Colonic mucosa (tissue), 4 donors: ENCODE measurements at regions not wholly inside any gene's neighbourhood (a gene's known extent, or its start where the extent isn't known, plus 50 kb on each side); places are given as distances from the start of the nearest gene placed in this dataset.

ENCODE experiments used
- DNase-seq: peaks from one replicate; pipeline ENCODE4 v3.0.0-alpha.2; 2020
- H3K27ac ChIP-seq: fragments of 200-600 bp; one replicate; pipeline ENCODE4 v1.8.0; 2021
- H3K27me3 ChIP-seq: fragments of 200-600 bp; one replicate; pipeline ENCODE4 v1.8.0; 2021
- H3K36me3 ChIP-seq: fragments of 200-600 bp; one replicate; pipeline ENCODE4 v1.8.0; 2021
- H3K4me1 ChIP-seq: fragments of 200-600 bp; one replicate; pipeline ENCODE4 v1.8.0; 2021; ENCODE audit warnings: mild to moderate bottlenecking
- H3K4me3 ChIP-seq: fragments of 200-600 bp; one replicate; pipeline ENCODE4 v1.8.0; 2021
- H3K9ac ChIP-seq, 2 donors: one replicate each; pipeline ENCODE4 v1.7.0; 2013; ENCODE audit warnings: control low read depth in 2 of 2, low read depth in 2 of 2, low read length in 2 of 2
- H3K9me3 ChIP-seq: fragments of 200-600 bp; one replicate; pipeline ENCODE4 v1.8.0; 2021
- CTCF ChIP-seq: fragments of 200-600 bp; IDR thresholded peaks from one replicate; pipeline ENCODE4 v1.8.0; 2022; ENCODE audit warnings: antibody characterized with exemption, mild to moderate bottlenecking
- intact Hi-C: fragments of 100-400 bp; cut with DNase I; formaldehyde crosslinking; loops from one replicate; pipeline ENCODE4 v1.14.1; 2022
- donor health status: healthy.
- donor health status: DM: no; HTN: no; CAD: no.
- donor health status: DM: no; HTN: no; CAD: no.

GRCh38 chr20:39249798-39250197 lies 287.7 kb downstream of the DHX35 start:
- H3K9ac ChIP-seq, result no peak overlapping the region
- TF ChIP-seq CTCF, result no peak
- H3K4me3 ChIP-seq, result no peak overlapping the region
- H3K27ac ChIP-seq, result no peak overlapping the region
- no peaks in the 10 kb centered on the region for H3K36me3 ChIP-seq
- no peaks in the 10 kb centered on the region for H3K9me3 ChIP-seq
- H3K27me3 ChIP-seq, result no peaks in the 10 kb centered on the region
- intact Hi-C loops, result no loop called here
- no peak for DNase-seq
- H3K4me1 ChIP-seq, result no peaks in the 10 kb centered on the region

GRCh38 chr20:39248862-39249485 lies 286.8 kb downstream of the DHX35 start:
- H3K27ac ChIP-seq, result no peak overlapping the region
- intact Hi-C loops, result no loop called here

GRCh38 chr20:39248171-39248861 lies 286.2 kb downstream of the DHX35 start:
- H3K9ac ChIP-seq, result no peak overlapping the region
- no peak overlapping the region for H3K4me3 ChIP-seq
- H3K4me1 ChIP-seq, result no peaks in the 10 kb centered on the region
- H3K27ac ChIP-seq, result no peak overlapping the region
- intact Hi-C loops, result no loop called here
- H3K27me3 ChIP-seq, result no peaks in the 10 kb centered on the region
- no peak for DNase-seq
- no peaks in the 10 kb centered on the region for H3K9me3 ChIP-seq
- no peaks in the 10 kb centered on the region for H3K36me3 ChIP-seq
- TF ChIP-seq CTCF, result no peak

More at GRCh38 chr20:39248862-39249485, 286.8 kb downstream of the DHX35 start:
- Histone ChIP-seq H3K9me3 (no peaks in the 10 kb centered on the region), H3K9ac (no peak overlapping the region), H3K4me3 (no peak overlapping the region), H3K4me1 (no peaks in the 10 kb centered on the region), H3K36me3 (no peaks in the 10 kb centered on the region), H3K27me3 (no peaks in the 10 kb centered on the region)
- no peak for TF ChIP-seq CTCF
- DNase-seq, result no peak

GRCh38 chr20:39246436-39246835 lies 284.3 kb downstream of the DHX35 start:
- TF ChIP-seq CTCF, result no peak
- Histone ChIP-seq H3K27ac (no peak overlapping the region), H3K36me3 (no peaks in the 10 kb centered on the region), H3K4me3 (no peak overlapping the region), H3K9me3 (no peaks in the 10 kb centered on the region), H3K4me1 (no peaks in the 10 kb centered on the region), H3K9ac (no peak overlapping the region), H3K27me3 (no peaks in the 10 kb centered on the region)
- no peak for DNase-seq
- intact Hi-C loops, result no loop called here

- Histone ChIP-seq H3K9me3 (no peaks in the 10 kb centered on the region), H3K27ac (no peak overlapping the region)
- intact Hi-C loops, result no loop called here
Measured at GRCh38 chr20:39245685-39246311, 283.7 kb downstream of the DHX35 start.

More at GRCh38 chr20:39245685-39246311, 283.7 kb downstream of the DHX35 start:
- Histone ChIP-seq H3K4me3 (no peak overlapping the region), H3K4me1 (no peaks in the 10 kb centered on the region), H3K36me3 (no peaks in the 10 kb centered on the region), H3K9ac (no peak overlapping the region), H3K27me3 (no peaks in the 10 kb centered on the region)
- no peak for DNase-seq
- no peak for TF ChIP-seq CTCF
